HuH-7.5 (cell line): ENCODE measurements at regions not wholly inside any gene's neighbourhood (a gene's known extent, or its start where the extent isn't known, plus 50 kb on each side); places are given as distances from the start of the nearest gene placed in this dataset.
"Not testable (repeated sequence)": the region's sequence is repeated elsewhere in the genome, so short reads cannot be mapped to it uniquely, and the experiment has no call there.

Source experiments
- DNase-seq: peaks from one replicate; pipeline ENCODE4 v3.0.0; 2011; ENCODE audit warnings: low spot score

DNA sequence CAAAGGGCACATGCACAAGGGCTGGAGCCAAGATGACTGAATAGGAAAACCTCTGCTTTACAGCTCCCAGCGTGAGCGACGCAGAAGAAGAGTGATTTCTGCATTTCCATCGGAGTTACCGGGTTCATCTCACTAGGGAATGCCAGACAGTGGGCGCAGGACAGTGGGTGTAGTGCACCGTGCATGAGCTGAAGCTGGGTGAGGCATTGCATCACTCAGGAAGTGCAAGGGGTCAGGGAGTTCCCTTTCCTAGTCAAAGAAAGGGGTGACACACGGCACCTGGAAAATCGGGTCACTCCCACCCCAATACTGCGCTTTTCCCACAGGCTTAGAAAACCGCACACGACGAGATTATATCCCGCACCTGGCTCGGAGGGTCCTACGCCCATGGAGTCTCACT is 64.5 kb upstream of the HTR1E start:
- not testable (repeated sequence) for DNase-seq

DNA sequence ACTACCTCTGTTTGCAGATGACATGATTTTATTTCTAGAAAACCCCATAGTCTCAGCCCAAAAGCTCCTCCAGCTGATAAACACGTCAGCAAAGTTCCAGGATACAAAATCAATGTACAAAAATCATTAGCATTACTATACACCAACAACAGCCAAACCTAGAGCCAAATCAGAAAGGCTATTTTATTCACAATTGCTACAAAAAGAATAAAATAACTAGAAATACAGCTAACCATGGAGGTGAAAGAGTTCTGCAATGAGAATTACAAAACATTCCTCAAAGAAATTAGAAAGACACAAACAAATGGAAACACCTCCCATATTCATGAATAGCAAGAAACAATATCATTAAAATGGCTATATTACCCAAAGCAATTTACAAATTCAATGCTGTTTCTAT is 65.6 kb upstream of the HTR1E start:
- DNase-seq, result no peak

DNA sequence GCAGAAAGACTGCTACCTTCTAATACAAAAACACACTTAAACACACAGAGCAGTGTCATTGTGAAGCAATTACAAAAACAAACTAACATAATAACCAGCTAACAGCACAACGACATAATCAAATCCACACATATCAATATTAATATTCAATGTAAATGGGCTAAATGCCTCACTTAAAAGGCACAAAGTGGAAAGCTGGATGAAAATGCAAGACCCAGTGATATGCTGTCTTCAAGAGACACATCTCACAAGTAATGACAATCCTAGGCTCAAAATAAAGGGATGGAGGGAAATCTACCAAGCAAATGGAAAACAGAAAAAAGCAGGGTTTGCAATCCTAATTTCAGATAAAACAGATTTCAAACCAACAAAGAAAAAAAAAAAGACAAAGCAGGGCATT is 67.8 kb upstream of the HTR1E start:
- no peak for DNase-seq

DNA sequence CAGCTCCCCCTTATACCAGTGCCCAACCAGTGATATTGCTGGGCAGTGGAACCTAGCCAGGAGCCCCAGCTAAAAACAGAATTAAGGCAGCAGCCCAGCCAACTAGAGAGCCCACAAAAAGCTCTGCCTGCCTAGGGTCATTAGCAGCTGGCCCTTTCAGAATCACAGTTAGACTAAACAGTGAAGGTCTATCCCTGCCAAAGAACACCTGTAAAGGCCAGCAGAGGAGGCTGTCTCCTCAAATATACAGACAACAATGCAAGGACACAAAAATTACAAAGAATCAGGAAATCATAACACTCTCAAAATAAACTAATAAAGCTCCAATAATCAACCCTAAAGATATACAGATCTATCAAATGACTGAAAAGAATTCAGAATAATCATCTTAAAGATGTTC is 77.8 kb upstream of the HTR1E start:
- no peak for DNase-seq

DNA sequence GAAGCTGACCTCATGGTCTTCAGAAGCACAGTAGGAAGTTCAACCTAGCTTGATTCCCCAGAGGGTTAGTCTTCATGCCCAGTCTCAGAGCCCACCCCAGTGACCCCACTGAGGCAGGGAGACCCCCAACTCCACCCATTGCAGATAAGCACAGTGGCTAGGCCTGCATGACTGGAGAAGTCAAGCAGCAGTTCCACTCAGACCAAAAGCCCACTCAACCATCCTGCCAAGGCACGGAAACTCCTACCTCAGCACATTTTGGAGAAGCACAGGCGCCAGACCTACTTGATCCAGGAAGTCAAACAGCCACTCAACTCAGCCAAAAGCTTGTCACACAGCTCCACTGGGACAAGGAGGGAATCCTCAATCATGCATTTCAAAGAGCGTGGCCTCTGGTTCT is 78.4 kb upstream of the HTR1E start:
- no peak for DNase-seq

DNA sequence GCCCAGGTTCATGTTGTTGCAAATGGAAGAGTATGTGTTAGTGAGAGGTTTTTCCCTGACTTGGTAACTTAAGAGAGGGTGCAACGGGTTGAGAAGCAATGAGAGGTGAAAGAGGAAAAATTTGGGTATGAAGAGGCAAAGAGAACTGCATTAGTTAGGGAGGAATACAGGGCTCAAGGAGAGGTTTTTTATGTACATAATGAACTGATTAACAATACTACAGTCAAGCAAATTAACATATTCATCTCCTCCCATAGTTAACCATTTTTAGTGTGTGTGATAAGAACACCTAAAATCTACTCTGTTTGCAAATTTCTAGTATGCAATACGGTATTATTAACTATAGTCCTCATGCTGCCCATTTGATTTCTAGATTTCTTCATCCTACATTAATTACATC is 79.5 kb upstream of the HTR1E start:
- no peak for DNase-seq

DNA sequence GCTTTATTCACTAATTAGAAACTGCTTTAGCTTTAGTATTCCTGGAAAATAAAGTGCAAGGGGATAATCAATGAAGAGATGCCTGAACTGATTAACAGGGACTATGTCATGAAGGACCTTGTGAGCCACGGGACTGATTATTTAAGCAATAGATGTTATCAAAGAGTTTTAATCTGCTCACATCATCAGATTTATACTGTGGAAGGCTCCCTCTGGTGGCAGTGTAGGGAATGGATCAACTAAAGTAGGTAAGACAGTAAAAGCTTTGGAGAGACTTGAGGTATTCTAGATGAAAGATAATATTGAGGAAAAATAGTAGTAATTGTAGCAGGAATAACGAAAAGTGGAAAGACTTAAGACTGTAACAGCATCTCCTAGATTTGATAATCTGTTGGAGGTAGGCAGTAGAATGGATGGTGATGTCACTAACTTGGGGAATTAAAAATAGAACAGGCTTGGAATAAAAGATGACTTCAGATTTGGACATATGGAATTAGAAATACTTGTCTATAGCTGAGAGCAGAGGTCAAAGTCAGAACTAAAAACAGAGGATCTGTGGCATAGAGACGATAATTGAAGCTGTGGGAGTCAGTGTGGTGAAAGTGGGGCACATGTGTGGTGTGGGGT is 80.3 kb upstream of the HTR1E start:
- no peak for DNase-seq

DNA sequence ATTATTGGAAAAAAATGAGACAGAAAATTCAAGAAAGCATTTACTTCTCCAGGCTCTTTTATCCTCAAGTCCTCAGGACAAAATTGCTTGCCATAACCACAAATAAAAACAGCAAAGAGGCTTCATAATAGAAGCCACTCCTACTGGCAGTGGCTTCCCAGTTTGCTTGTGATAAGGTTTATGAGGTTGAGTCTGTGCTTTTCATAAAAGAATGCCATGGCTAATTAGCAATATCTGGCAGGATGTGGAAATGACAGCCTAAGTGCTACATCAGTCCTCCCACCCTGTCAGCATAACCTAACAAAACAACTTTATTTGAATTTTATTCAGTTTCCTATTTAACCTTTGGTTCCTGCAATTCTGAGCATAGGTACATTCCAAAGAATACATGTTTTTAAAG is 80.9 kb upstream of the HTR1E start:
- no peak for DNase-seq

DNA sequence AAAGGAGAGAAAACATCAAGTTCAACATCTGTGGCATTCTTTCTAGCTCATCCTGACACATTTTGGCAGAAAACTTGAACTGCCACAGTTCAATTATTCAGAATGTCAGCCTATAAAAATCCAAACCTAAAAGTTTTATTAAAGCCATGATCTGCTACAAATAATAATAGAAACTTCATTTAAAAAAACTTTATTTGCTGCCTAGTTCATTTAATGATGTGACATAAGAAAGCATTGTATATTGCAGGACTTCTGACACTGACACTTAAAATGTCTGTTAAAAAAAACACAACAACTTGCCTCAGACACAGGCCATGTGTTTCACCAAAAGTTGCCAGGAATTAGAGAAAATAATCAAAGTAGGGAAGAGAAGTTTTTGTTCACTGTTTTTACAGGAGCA is 88.3 kb upstream of the HTR1E start:
- no peak for DNase-seq

DNA sequence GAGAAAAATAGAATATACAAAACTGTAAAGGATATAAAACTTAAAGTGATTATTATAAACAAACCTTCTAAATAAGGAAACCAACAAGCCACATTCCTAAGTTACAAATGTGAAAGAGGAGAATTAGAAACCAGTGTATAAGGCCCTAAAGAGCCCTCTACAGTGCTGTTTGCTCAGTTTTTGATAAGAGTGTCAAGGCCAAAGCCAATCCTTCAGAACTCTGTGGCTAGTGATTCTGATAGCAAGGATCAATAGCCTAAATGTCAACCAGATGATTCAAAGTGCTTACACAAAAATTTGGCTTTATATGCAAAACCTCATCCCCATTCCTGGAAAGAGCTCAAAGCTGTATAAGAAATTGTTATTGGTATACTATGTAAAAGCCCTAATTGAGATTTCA is 104.6 kb upstream of the HTR1E start:
- no peak for DNase-seq

DNA sequence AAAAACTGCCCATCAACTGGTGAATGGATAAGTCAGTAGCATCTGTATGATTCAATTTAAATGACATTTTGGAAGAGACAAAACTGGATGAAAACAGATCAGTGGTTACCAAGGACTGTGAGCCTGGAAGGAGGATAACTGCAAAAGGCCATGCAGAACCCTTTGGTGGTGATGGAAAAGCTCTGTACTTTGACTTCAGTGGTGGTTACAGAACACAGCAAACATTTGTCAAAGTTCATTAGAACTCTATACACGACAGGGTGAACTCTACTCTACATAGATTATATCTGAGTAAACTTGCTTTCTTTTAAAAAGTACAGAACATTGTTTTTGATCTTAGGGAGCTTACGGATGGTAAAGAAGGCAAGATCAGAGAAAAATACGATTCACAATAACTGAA is 111.9 kb upstream of the HTR1E start:
- DNase-seq, result no peak

DNA sequence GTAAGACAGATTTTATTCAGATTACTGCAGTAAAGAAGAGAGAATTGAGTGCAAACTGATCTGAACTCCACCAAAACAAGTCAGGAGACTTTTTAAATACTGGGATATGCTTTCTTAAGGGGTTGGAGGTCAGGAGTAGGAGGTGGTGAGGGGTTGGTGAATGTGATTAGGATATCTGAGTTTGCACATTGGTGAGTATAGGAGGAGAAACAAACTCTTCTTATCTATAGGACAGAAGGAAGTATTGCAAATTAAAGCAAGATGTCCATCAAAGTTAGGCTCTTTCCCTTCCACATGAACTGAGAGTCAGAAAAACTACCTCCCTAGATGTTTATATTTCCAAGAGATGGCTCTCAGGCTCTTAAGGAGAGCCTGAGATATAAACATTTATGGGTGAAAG is 114.6 kb upstream of the HTR1E start:
- DNase-seq, result no peak

DNA sequence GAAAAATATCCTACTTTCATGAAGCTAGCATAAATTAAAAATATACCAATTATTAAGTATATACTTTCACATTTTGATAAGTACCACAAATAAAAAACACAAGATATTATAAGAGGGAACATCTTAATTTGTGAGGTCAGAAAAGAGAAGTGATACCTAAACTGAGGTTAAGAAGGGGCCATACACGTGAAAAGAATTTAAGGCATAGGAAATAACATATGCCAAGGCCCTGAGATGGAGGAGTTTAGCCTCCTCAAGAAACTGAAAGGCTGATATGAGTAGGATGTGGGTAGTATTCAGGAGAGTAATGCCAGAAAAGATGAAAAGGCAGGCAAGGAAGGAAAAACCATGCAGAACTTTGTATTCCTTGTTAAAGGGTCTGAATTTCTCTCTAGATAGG is 116.6 kb upstream of the HTR1E start:
- DNase-seq, result no peak

DNA sequence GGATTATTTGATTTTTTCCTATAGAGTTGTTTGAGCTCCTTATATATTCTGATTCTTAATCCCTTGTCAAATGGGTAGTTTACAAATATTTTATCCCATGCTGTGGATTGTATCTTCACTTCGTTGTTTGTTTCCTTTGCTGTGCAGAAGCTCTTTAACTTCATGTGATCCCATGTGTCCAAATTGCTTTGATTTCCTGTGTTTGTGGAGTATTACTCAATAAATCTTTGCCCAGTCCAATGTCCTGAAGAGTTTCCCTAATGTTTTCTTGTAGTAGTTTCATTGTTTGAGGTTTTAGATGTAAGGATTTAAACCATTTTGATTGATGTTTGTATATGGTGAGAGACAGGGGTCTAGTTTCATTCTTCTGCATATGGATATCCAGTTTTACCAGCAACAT is 143.7 kb upstream of the HTR1E start:
- no peak for DNase-seq

DNA sequence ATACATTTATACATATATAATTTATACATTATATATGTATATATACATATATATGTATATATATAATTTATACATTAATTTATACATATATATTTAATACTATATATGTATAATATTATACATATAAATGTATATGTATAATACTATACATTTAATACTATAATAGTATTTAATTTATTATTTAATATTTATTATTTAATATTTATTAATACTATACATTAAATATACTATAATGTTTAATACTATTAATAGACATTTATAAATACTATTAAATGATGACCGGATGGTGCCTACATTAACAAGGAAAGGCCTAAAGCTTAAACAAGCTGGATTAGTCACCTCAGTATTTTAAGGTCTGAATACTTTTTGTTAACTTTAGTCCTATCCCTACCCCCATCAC is 145.9 kb upstream of the HTR1E start:
- no peak for DNase-seq

DNA sequence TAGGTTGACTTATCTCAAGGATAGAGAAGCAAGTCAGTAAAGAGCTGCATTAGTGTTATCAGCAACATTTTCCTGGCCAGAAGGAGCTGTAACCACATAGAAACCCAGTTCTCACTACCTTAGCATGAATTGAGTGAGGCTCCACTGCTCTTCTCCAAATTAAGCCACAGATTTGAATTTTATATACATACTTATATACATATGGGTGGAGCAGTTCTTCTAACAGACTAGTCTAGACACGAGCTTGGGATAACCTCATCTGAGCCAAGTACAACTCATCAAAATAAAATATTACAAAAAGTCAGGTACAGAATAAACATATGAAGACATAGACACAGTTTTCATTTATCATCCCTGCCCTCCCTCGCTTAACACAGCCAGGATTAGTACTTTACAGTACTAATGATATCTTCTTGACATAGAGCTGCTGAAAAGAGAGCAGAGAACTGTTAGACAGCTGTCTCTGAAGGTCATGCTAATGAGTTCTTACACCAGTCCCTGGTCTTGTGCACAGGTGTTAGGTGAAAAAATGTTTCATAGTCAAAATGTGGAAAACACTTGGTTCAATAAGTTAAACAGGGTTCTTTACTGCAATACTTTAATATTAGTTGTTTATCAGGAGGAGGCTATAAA is 147.4 kb upstream of the HTR1E start:
- DNase-seq, result no peak

DNA sequence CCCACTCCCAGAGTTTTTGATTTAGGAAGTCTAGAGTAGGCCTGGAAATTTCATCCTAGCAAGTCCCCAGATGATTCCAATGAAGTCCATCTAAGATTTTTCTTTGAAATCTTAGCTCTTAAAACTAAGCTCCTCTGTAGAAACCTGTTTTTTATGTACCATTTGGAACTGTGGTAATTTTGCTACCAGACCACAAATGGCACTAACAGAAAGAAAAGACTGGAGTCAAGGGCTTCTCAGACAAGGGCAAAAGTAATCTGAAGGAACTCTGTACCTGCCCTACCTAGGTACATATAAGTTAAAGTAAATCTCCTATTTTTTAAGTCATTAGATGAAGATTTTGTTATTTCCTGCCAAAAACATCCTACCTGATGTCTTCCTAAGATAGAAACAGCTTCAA is 155.0 kb upstream of the HTR1E start:
- DNase-seq, result no peak

DNA sequence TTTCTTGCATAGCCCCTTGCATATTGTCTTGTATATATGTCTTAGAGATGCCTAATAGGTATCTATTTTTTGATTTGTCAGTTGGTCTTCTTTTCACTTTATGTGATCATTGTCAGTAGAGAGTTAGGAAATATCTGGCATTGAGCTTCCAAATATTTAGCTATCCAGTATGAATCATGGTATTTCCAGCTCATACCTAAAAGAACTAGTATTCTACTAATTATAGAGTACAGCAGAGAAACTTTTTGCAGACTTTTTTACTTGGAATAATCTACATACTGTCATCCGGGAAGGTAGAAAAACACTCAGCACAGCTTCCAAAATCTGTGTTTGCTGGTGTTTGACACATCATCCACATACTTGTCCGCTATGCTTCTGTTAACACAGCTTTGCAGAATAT is 156.4 kb upstream of the HTR1E start:
- no peak for DNase-seq

DNA sequence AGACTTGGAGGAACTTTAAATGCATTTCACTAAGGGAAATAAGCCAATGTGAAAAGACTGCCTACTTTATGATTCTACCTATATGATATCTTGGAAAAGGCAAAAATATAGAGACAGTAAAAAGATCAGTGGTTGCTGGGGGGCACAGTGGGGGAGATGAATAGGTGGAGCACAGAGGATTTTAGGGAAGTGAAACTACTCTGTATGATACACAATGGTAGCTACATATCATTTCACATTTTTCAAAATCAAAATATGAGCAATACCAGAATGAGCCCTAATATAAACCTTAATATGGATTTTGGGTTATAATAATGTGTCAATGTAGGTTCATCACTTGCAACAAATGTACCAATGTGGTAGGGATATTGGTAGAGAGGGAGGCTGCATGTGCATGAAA is 161.4 kb upstream of the HTR1E start:
- DNase-seq, result no peak

DNA sequence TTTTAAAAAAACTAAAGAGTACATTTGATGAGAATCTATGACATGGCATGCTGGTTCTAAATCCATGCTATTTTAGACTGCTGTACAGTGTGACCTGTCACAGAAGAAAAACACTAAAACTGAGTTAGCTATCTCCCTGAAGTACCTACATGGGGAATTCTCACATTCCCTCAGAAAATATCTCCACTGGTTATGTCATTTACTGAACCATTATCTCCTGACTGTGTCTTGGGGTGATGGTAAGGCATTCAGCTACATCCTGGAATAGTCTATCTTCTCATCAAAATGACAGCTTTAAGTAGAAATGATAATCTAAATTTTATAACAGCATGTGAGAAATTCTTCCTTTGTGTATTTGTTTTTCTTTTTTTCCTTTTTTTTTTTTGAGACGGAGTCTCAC is 172.1 kb upstream of the HTR1E start:
- DNase-seq, result no peak

DNA sequence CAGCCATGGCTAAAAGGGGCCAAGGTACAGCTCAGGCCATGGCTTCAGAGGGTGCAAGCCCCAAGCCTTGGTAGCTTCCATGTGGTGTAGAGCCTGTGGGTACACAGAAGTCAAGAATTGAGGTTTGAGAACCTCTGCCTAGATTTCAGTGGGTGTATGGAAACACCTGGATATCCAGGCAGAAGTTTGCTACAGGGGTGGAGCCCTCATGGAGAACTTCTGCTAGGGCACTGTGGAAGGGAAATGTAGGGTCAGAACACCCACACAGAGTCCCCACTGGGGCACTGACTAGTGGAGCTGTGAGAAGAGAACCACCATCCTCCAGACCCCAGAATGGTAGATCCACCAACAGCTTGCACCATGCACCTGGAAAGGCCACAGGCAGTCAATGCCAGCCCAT is 177.4 kb upstream of the HTR1E start:
- not testable (repeated sequence) for DNase-seq

DNA sequence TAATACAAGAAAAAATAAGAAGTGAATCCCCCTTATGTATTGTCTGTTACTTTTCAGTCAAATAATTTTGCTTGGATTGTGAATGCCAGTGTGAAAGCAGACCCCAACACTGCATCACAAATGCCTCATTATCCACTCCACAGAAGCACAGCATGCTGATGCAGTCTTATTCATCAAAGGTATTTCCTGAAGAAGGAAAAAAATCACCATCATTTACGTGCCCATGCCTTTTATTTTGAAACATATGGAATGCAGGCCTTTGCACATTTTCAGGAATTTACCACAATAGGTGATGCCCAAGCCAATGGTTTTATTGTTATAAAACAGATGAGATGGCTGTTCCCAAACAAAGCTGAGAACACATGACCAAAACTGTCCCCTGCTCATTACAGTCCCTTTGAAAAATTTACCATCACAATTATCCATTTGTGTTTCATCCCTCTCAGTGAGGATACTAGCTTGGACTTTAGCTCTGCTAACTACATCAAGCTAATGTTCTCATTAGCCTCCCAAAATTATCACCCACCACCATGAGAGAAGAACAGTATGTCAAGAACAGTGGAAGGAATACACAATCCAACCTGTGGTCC is 180.6 kb upstream of the HTR1E start:
- no peak for DNase-seq

DNA sequence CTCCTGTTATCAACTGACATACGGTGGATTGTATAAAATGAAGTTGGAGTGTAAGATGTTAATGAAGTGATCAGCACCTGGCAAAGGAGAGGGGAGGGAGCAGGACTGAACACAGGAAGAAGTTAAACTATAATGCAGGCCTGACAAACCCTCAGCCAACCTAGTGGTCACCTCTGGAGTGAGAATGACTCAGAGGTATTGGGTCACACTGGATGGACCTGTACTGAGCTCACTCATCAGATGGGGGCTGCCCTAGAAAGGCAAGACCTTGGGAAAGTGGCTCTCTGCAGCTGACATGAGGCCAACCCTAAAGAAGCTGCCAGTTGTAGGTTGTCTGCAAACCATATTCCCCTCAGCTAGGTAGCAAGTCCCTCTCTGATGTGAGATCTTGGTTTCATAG is 193.3 kb upstream of the HTR1E start:
- DNase-seq, result no peak

DNA sequence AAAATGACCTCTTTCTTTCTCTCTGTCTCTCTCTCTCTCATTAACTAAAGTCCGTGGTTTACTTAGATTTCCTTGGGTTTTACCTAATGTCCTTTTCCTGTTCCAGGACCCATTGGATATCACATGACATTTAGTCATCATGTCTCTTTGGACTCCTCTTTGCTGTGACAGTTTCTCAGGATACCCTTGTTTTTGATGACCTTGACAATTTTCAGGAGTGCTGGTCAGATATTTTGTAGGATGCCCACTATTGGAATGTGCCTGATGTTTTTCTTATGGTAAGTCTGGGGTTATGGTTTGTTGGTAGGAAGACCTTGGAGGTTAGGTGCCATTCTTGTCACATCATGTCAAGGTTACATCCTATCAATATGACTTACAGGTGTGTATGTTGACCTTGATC is 199.2 kb upstream of the HTR1E start:
- DNase-seq, result no peak
